Panc1 (cell line): ENCODE measurements at regions not wholly inside any gene's neighbourhood (a gene's known extent, or its start where the extent isn't known, plus 50 kb on each side); places are given as distances from the start of the nearest gene placed in this dataset.

Experiments used
- ATAC-seq: fragments of 200-7000 bp; cut with Tn5 transposase; 2 replicates; pipeline ENCODE4 v1.9.1; 2020; ENCODE audit warnings: mild to moderate bottlenecking, moderate library complexity
- BruUV-seq: library from RNA; stranded (reverse); fragments of 400-500 nt; replicated peaks from 2 replicates; lab custom pipeline; 2021; lab: Mats Ljungman, UMichigan
- CTCF ChIA-PET: fragments of 300-600 bp; sonication (Branson Sonifier 250); formaldehyde crosslinking; loops from one replicate; lab custom pipeline; 2022; ENCODE audit warnings: antibody characterized with exemption; lab: Charles Lee
- POLR2A ChIA-PET: fragments of 300-600 bp; sonication (Branson Sonifier 250); formaldehyde crosslinking; loops from one replicate; lab custom pipeline; 2022; ENCODE audit warnings: antibody characterized with exemption; lab: Charles Lee
- DNase-seq: peaks from one replicate; pipeline ENCODE4 v3.0.0-alpha.2; 2010; ENCODE audit warnings: low read depth, low spot score
- H3K27ac ChIP-seq: 2 replicates; pipeline ENCODE4 v1.5.1; 2011; ENCODE audit warnings: mild to moderate bottlenecking, low read length, inconsistent platforms
- H3K27me3 ChIP-seq: fragments of 200-500 bp; sonication (Bioruptor generic); 2 replicates; pipeline ENCODE4 v1.6.0; 2014; ENCODE audit warnings: low read length, inconsistent platforms; ENCODE audit not compliant: control insufficient read depth, insufficient read depth
- H3K36me3 ChIP-seq: fragments of 200-500 bp; sonication (Bioruptor generic); 2 replicates; pipeline ENCODE4 v1.5.1; 2014; ENCODE audit warnings: inconsistent platforms, mild to moderate bottlenecking, low read length, moderate library complexity; ENCODE audit not compliant: control insufficient read depth, insufficient read depth
- H3K4me1 ChIP-seq: 2 replicates; pipeline ENCODE4 v1.5.1; 2011; ENCODE audit warnings: inconsistent platforms, mild to moderate bottlenecking, low read length, moderate library complexity; ENCODE audit not compliant: control insufficient read depth, insufficient read depth
- H3K4me3 ChIP-seq, 2 experiments: 2 replicates each; pipeline ENCODE4 v1.5.1; 2011 to 2012; ENCODE audit warnings: low read depth in 2 of 2, low read length in 2 of 2, mild to moderate bottlenecking in 2 of 2, inconsistent platforms in 1 of 2, moderate library complexity in 1 of 2
- H3K9me3 ChIP-seq: fragments of 200-500 bp; sonication (Bioruptor generic); 2 replicates; pipeline ENCODE4 v1.5.1; 2014; ENCODE audit warnings: low read depth, mild to moderate bottlenecking, inconsistent platforms, low read length, moderate library complexity; ENCODE audit not compliant: control insufficient read depth, insufficient read depth
- POLR2AphosphoS5 ChIP-seq: IDR thresholded peaks from 2 replicates; pipeline ENCODE4 v1.6.1; 2012; ENCODE audit warnings: mild to moderate bottlenecking, low read depth, low read length, moderate library complexity
- SIN3A ChIP-seq: IDR thresholded peaks from 2 replicates; pipeline ENCODE4 v1.6.1; 2012; ENCODE audit warnings: low read depth, mild to moderate bottlenecking, low read length, moderate library complexity, borderline replicate concordance; ENCODE audit not compliant: insufficient read depth
- TCF7L2 ChIP-seq: IDR thresholded peaks from 2 replicates; pipeline ENCODE4 v1.6.1; 2011; ENCODE audit warnings: mild to moderate bottlenecking, low read depth, low read length, inconsistent platforms
- in situ Hi-C: cut with HindIII; loops from 2 replicates; pipeline ENCODE4 v1.10.0; 2016; ENCODE audit warnings: low sequenced_read_pairs, low pct_unique_long_range_greater_than_20kb
- intact Hi-C: fragments of 100-400 bp; cut with micrococcal nuclease; formaldehyde crosslinking; loops from one replicate; pipeline ENCODE4 v1.10.0; 2022; ENCODE audit not compliant: unreplicated experiment
- TF ChIP-seq, protein P1 (sequence below): fragments of 450-650 bp; IDR thresholded peaks from 2 replicates; pipeline ENCODE4 v1.5.1; 2017; ENCODE audit warnings: mild to moderate bottlenecking
- TF ChIP-seq, protein P2 (sequence below), 2 experiments: IDR thresholded peaks; 2 replicates each; pipeline ENCODE4 v1.6.1; 2011 to 2012; ENCODE audit warnings: low read depth in 2 of 2, control low read depth in 1 of 2, low read length in 1 of 2, mild to moderate bottlenecking in 1 of 2, moderate library complexity in 1 of 2; ENCODE audit not compliant: insufficient read depth in 1 of 2

DNA sequence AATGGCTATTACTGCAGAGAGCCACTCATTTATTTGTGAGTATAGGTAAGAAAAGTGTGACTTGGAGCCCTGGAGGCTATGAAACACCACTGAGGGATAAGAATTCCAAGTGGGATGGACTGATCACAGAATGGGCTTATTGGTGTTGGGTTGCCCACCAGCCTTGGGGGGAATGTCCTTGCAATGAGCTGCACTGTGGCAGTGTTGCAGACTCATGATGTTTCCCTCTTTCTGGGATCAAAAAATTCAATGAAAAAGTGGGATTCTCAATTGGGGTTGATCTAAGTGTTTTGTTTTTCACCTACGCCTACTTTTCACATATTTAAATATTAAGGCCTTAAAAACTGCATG lies 1024.5 kb upstream of the PCDH10 start:
- no peak overlapping the region; the same call in 1 of the 2 replicates for H3K27ac ChIP-seq
- no peaks in the 10 kb centered on the region for H3K9me3 ChIP-seq
- ChIA-PET CTCF (no interaction called here), POLR2A (no interaction called here)
- H3K4me3 ChIP-seq, result no peak overlapping the region
- intact Hi-C loops (no loop called here), in situ Hi-C loops (no loop called here)
- DNase-seq (no peak), ATAC-seq (no peak; the same call in none of the 2 replicates)
- H3K4me1 ChIP-seq, result no peaks in the 10 kb centered on the region
- no peaks in the 10 kb centered on the region for H3K36me3 ChIP-seq
- H3K27me3 ChIP-seq, result no peaks in the 10 kb centered on the region
- TF ChIP-seq TCF7L2, result no peak
- no peak for TF ChIP-seq POLR2AphosphoS5
- TF ChIP-seq, protein P1, sequence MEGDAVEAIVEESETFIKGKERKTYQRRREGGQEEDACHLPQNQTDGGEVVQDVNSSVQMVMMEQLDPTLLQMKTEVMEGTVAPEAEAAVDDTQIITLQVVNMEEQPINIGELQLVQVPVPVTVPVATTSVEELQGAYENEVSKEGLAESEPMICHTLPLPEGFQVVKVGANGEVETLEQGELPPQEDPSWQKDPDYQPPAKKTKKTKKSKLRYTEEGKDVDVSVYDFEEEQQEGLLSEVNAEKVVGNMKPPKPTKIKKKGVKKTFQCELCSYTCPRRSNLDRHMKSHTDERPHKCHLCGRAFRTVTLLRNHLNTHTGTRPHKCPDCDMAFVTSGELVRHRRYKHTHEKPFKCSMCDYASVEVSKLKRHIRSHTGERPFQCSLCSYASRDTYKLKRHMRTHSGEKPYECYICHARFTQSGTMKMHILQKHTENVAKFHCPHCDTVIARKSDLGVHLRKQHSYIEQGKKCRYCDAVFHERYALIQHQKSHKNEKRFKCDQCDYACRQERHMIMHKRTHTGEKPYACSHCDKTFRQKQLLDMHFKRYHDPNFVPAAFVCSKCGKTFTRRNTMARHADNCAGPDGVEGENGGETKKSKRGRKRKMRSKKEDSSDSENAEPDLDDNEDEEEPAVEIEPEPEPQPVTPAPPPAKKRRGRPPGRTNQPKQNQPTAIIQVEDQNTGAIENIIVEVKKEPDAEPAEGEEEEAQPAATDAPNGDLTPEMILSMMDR, result no peak
- no TSS peak for BruUV-seq

DNA sequence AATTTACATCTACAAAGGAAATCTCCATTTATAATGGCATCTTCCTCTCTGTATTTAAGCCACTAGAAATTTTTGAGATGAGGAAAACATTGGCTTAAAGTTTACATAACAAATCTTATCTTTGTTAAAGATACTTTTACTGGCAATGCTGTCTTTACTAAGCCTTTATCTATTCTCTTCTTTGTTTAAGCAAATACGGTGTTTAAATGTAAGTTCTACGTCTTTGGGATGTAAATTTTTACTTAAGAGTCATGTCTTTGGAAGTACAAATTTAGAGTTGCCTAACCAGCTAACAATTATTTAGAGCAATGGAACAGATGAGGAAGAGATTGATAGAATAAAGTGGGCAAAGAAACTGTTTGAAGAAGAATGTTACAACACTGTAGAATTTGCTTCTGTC lies 1024.0 kb upstream of the PCDH10 start:
- intact Hi-C loops, result no loop called here
- CTCF ChIA-PET, result no interaction called here
- H3K27ac ChIP-seq, result no peak overlapping the region
- POLR2A ChIA-PET, result no interaction called here
- no peak for ATAC-seq
- H3K36me3 ChIP-seq, result no peaks in the 10 kb centered on the region
- no TSS peak for BruUV-seq
- H3K4me1 ChIP-seq, result no peaks in the 10 kb centered on the region
- in situ Hi-C loops, result no loop called here
- TF ChIP-seq TCF7L2, result no peak
- TF ChIP-seq, protein P2, sequence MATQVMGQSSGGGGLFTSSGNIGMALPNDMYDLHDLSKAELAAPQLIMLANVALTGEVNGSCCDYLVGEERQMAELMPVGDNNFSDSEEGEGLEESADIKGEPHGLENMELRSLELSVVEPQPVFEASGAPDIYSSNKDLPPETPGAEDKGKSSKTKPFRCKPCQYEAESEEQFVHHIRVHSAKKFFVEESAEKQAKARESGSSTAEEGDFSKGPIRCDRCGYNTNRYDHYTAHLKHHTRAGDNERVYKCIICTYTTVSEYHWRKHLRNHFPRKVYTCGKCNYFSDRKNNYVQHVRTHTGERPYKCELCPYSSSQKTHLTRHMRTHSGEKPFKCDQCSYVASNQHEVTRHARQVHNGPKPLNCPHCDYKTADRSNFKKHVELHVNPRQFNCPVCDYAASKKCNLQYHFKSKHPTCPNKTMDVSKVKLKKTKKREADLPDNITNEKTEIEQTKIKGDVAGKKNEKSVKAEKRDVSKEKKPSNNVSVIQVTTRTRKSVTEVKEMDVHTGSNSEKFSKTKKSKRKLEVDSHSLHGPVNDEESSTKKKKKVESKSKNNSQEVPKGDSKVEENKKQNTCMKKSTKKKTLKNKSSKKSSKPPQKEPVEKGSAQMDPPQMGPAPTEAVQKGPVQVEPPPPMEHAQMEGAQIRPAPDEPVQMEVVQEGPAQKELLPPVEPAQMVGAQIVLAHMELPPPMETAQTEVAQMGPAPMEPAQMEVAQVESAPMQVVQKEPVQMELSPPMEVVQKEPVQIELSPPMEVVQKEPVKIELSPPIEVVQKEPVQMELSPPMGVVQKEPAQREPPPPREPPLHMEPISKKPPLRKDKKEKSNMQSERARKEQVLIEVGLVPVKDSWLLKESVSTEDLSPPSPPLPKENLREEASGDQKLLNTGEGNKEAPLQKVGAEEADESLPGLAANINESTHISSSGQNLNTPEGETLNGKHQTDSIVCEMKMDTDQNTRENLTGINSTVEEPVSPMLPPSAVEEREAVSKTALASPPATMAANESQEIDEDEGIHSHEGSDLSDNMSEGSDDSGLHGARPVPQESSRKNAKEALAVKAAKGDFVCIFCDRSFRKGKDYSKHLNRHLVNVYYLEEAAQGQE (IDR thresholded peaks at IDR 0.05; ENCODE audit: insufficient read depth in 1 of 2, low read depth in 2 of 2, low read length in 1 of 2), result no peak
- TF ChIP-seq, protein P1, result no peak
- TF ChIP-seq POLR2AphosphoS5, result no peak
- no peak for TF ChIP-seq SIN3A
- no peak overlapping the region for H3K4me3 ChIP-seq
- no peaks in the 10 kb centered on the region for H3K9me3 ChIP-seq
- H3K27me3 ChIP-seq, result no peaks in the 10 kb centered on the region
- no peak for DNase-seq
